Sigmoid colon (tissue), 6 donors: ENCODE measurements at regions not wholly inside any gene's neighbourhood (a gene's known extent, or its start where the extent isn't known, plus 50 kb on each side); places are given as distances from the start of the nearest gene placed in this dataset.

Source experiments
- DNase-seq: peaks from one replicate; pipeline ENCODE4 v3.0.0-alpha.2; 2019
- H3K27ac ChIP-seq, 4 donors: fragments of 200-600 bp; sonication (generic); one replicate each; pipeline ENCODE4 v1.5.1; 2016 to 2019; ENCODE audit warnings: mild to moderate bottlenecking in 1 of 4
- H3K27me3 ChIP-seq, 3 donors: fragments of 200-600 bp; sonication (generic); one replicate each; pipeline ENCODE4 v1.5.1; 2019; ENCODE audit warnings: mild to moderate bottlenecking in 1 of 3
- H3K36me3 ChIP-seq, 4 donors: fragments of 200-600 bp; sonication (generic); one replicate each; pipeline ENCODE4 v1.5.1; 2016 to 2019
- H3K4me1 ChIP-seq, 4 donors: fragments of 200-600 bp; sonication (generic); one replicate each; pipeline ENCODE4 v1.5.1; 2017 to 2019
- H3K4me3 ChIP-seq, 4 donors: fragments of 200-600 bp; sonication (generic); one replicate each; pipeline ENCODE4 v1.5.1; 2017 to 2019; ENCODE audit warnings: mild to moderate bottlenecking in 2 of 4, moderate library complexity in 1 of 4
- H3K9me3 ChIP-seq, 4 donors: fragments of 200-600 bp in 3 of 4; sonication (generic) in 3 of 4; one replicate each; pipeline versions ENCODE4 v1.5.1 to v1.6.1; 2013 to 2019
- EP300 ChIP-seq, 4 donors: sonication (generic); formaldehyde crosslinking; IDR thresholded peaks; one replicate each; pipeline ENCODE4 v1.6.1; 2017; ENCODE audit warnings: antibody characterized with exemption in 4 of 4
- POLR2A ChIP-seq, 2 donors: fragments of 450-650 bp; IDR thresholded peaks; one replicate each; pipeline ENCODE4 v1.6.1; 2016; ENCODE audit warnings: antibody characterized with exemption in 2 of 2, mild to moderate bottlenecking in 2 of 2, moderate library complexity in 2 of 2
- POLR2AphosphoS5 ChIP-seq, 4 donors: sonication (generic); formaldehyde crosslinking; IDR thresholded peaks; one replicate each; pipeline ENCODE4 v1.6.1; 2017; ENCODE audit warnings: antibody characterized with exemption in 4 of 4
- WGBS, 2 donors: extraction: QIAGEN DNeasy Blood & Tissue Kit; methylation state at CpG; one replicate each; pipeline ENCODE4 v1.1.7; 2013; 5-methylcytosine and 5-hydroxymethylcytosine counted together
- intact Hi-C: fragments of 100-400 bp; cut with DNase I; formaldehyde crosslinking; loops from one replicate; pipeline ENCODE4 v1.15.1; 2023
- TF ChIP-seq, protein P1 (sequence below), 4 experiments: fragments of 450-650 bp in 3 of 4; fragments of 200-600 bp in 1 of 4; IDR thresholded peaks; one replicate each; pipeline ENCODE4 v1.5.1; 2016 to 2019; ENCODE audit warnings: antibody characterized with exemption in 4 of 4, mild to moderate bottlenecking in 3 of 4, moderate library complexity in 2 of 4
- donor health status: healthy with polysubstance abuse.
- donor health status: healthy.

DNA sequence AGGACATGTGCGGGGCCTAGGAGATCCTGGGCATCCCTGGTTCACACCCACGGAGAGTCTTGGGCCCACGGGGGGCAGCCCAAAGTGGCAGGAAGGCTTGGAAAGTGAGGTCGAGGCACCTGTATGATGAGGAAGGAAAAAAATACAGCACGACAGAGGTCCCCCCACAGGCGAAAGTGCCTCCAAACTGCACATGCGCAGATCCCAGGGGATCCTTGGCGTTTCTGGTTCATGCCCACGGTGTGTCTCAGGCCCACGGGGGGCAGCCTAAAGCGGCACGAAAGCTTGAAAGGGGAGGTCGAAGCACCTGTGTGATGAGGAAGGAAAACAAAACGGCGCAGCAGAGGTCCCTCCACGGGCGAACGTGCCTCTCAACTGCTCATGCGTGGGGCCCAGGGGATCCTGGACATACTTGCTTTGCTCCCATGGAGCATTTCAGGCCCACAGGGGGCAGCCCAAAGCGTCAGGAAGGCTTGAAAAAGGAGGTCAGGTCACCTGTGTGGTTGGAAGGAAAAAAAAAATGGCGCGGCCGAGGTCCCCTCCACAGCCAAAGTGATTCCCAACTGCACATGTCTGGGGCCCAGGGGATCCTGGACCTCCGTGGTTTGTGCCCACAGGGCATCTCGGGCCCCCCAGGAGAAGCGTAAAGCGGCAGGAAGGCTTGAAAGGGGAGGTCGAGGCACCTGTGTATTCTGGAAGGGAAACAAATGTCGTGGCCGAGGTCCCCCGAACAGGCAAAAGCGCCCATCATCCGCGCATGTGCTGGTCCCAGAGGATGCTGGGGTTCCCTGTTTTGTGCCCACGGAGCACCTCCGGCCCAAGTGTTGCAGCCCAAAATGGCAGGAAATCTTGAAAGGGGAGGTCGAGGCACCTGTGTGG is 582.6 kb downstream of the ALG10 start:
- Histone ChIP-seq H3K4me1 (no peaks in the 10 kb centered on the region), H3K27me3 (no peaks in the 10 kb centered on the region), H3K4me3 (no peak overlapping the region), H3K9me3 (peaks cover 14 to 45% (median 28%) of the 10 kb centered on the region in 4 donors), H3K36me3 (no peaks in the 10 kb centered on the region), H3K27ac (no peak overlapping the region)
- intact Hi-C loops: no loop called here
- TF ChIP-seq EP300 (IDR thresholded peaks at IDR 0.05) (no peak), POLR2A (IDR thresholded peaks at IDR 0.05) (no peak), POLR2AphosphoS5 (IDR thresholded peaks at IDR 0.05) (no peak)
- TF ChIP-seq, protein P1, sequence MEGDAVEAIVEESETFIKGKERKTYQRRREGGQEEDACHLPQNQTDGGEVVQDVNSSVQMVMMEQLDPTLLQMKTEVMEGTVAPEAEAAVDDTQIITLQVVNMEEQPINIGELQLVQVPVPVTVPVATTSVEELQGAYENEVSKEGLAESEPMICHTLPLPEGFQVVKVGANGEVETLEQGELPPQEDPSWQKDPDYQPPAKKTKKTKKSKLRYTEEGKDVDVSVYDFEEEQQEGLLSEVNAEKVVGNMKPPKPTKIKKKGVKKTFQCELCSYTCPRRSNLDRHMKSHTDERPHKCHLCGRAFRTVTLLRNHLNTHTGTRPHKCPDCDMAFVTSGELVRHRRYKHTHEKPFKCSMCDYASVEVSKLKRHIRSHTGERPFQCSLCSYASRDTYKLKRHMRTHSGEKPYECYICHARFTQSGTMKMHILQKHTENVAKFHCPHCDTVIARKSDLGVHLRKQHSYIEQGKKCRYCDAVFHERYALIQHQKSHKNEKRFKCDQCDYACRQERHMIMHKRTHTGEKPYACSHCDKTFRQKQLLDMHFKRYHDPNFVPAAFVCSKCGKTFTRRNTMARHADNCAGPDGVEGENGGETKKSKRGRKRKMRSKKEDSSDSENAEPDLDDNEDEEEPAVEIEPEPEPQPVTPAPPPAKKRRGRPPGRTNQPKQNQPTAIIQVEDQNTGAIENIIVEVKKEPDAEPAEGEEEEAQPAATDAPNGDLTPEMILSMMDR (IDR thresholded peaks at IDR 0.05): no peak
- peak; percentile 52 for DNase-seq
- WGBS, 2 donors: 75 to 81% methylated on average over 37 of the region's 37 CpGs

DNA sequence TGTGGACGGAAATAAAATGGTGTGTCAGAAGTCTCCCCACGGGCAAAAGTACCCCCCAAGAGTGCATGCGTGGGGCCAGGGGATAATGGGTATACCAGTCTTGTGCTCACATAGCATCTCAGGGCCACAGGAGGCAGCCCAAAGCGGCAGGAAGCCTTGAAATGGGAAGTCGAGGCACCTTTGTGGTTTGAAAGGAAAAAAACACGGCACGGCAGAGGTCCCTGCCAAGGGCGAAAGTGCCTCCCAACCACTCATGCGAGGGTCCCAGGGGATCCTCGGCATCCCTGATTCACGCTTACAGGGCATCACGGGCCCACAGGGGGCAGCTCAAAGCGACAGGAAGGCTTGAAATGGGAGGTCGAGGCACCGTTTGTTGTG is 583.2 kb downstream of the ALG10 start:
- intact Hi-C loops: no loop called here
- no peaks in the 10 kb centered on the region for H3K27me3 ChIP-seq
- no peak overlapping the region for H3K27ac ChIP-seq
- no peaks in the 10 kb centered on the region for H3K4me1 ChIP-seq
- no peak for DNase-seq
- no peaks in the 10 kb centered on the region for H3K36me3 ChIP-seq
- TF ChIP-seq POLR2A (IDR thresholded peaks at IDR 0.05) (no peak), POLR2AphosphoS5 (IDR thresholded peaks at IDR 0.05) (no peak), EP300 (IDR thresholded peaks at IDR 0.05) (no peak)
- TF ChIP-seq, protein P1 (IDR thresholded peaks at IDR 0.05): no peak
- H3K4me3 ChIP-seq: no peak overlapping the region
- WGBS, 2 donors: 76 to 81% methylated on average over 15 of the region's 15 CpGs
- peaks cover 9 to 44% (median 28%) of the 10 kb centered on the region in 4 donors for H3K9me3 ChIP-seq

DNA sequence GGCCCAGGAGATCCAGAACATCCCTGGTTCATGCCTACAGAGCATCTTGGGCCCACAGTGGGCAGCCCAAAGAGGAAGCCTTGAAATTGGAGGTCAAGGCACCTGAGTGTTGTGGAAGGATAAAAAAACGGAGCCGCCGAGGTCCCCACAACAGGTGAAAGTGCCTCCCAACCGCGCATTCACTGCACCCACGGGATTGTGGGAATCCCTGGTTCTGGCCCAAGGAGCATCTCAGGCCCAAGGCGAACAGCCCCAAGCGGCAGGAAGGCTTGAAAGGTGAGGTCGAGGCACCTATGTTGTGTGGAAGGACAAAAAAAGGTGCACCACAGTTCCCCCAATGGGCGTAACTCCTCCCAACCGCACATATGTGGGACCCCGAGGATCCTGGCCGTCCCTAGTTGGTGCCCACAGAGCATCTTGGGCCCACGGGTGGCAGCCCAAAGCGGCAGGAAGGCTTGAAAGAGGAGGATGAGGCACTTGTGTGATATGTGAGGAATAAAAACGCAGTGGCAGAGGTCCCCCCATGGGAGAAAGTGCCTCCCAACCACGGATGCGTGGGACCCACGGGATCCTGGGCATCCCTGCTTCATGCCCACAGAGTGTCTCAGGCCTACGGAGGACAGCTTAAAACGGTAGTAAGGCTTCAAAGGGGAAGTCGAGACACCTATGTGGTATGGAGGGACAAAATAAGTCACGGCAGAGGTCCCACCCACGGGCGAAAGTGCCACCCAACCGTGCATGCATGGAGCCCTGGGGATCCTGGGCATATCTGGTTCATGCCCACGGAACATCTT is 583.9 kb downstream of the ALG10 start:
- DNase-seq: peak; percentile 48
- TF ChIP-seq POLR2A (IDR thresholded peaks at IDR 0.05) (no peak), EP300 (IDR thresholded peaks at IDR 0.05) (no peak), POLR2AphosphoS5 (IDR thresholded peaks at IDR 0.05) (no peak)
- TF ChIP-seq, protein P1 (IDR thresholded peaks at IDR 0.05): no peak
- H3K9me3 ChIP-seq: peaks cover 9 to 38% (median 27%) of the 10 kb centered on the region in 4 donors
- 69 to 76% methylated on average over 27 of the region's 27 CpGs for WGBS, 2 donors
- H3K27me3 ChIP-seq: no peaks in the 10 kb centered on the region
- no peaks in the 10 kb centered on the region for H3K36me3 ChIP-seq
- H3K4me1 ChIP-seq: no peaks in the 10 kb centered on the region
- H3K27ac ChIP-seq: no peak overlapping the region
- intact Hi-C loops: no loop called here
- no peak overlapping the region for H3K4me3 ChIP-seq

DNA sequence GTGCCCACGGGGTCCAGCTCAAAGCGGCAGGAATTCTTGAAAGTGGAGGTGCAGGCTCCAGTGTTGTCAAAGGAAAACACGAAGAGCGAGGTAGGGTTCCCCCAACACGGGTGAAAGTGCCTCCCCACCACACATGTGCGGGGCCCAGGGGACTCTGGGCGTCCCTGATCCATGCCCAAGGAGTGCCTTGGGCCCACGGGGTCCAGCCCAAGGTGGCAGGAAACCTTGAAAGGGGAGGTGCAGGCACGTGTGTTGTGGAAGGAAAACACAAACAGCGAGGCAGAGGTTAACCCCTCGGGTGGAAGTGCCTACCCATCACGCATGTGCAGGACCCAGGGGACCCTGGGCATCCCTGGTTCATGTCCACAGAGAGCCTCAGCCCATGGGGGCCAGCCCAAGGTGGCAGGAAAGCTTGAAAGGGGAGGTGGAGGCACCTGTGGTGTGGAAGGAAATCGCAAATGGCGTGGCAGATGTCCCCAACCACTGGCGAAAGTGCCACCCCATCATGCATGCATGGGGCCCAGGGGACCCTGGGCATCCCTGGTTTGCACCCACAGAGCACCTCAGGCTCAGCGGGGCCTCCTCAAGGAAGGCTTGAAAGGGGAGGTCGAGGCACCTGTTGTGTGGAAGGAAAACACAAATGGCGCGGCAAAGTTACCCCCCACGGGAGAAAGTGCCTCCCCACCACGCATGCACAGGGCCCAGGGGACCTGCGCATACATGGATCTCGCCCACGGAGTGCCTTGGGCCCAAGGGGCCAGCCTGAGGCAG is 584.6 kb downstream of the ALG10 start:
- no peak for TF ChIP-seq POLR2A (IDR thresholded peaks at IDR 0.05)
- Histone ChIP-seq H3K9me3 (peaks cover 9 to 37% (median 23%) of the 10 kb centered on the region in 4 donors), H3K27me3 (no peaks in the 10 kb centered on the region), H3K4me3 (no peak overlapping the region), H3K27ac (no peak overlapping the region), H3K36me3 (no peaks in the 10 kb centered on the region), H3K4me1 (no peaks in the 10 kb centered on the region)
- intact Hi-C loops: no loop called here
- DNase-seq: no peak
- 63 to 64% methylated on average over 24 of the region's 24 CpGs for WGBS, 2 donors
